Urothelium cell line (cell line): ENCODE measurements at regions not wholly inside any gene's neighbourhood (a gene's known extent, or its start where the extent isn't known, plus 50 kb on each side); places are given as distances from the start of the nearest gene placed in this dataset.
A peak's percentile ranks its signal among the peaks of the same experiment; 100 is the strongest.
"Not testable (repeated sequence)": the region's sequence is repeated elsewhere in the genome, so short reads cannot be mapped to it uniquely, and the experiment has no call there.

Experiments used
- DNase-seq: peaks from one replicate; pipeline ENCODE4 v3.0.0; 2011; ENCODE audit warnings: low spot score, mixed read lengths
- FAIRE-seq: peaks from 2 replicates; lab custom pipeline; 2011; peaks lifted over from hg19 to GRCh38; lab: Jason Lieb, UNC

DNA sequence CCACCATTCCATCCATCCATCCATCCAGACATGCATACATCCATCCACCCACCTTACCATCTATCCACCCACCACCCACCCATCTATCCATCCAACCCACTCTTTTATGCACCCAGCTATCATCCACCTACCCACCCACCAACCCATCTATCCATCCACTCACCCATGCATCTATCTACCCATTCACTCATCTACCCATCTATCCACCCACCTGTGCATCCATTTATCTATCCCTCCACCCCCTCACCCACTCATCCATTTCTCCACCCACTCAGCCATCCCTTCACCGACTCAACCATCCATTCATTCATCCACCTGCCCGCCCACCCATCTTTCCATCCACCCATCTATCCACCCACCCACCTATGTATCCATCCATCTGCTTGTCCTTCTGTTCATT, 186.4 kb upstream of the OSBPL11 start:
- FAIRE-seq, DNase-seq: not testable (repeated sequence)

DNA sequence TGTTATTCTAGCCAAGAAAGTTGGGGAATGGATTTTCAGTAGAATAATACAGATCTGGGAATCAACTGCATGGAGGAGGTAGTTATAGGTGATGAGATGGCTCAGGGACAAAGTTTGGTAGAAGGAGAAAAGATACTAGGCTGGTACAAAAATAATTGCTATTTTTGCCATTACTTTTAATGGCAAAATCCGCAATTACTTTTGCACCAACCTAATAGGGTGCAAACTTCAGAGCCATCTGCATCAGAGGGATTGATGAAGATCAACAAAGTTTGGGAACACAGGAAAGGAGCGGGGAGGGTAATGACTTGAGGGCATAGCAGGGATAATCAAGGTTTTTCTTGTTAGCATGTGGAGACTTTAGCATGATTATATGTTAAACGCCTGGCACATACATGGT, 178.7 kb upstream of the ROPN1B start:
- FAIRE-seq, DNase-seq: not testable (repeated sequence)

DNA sequence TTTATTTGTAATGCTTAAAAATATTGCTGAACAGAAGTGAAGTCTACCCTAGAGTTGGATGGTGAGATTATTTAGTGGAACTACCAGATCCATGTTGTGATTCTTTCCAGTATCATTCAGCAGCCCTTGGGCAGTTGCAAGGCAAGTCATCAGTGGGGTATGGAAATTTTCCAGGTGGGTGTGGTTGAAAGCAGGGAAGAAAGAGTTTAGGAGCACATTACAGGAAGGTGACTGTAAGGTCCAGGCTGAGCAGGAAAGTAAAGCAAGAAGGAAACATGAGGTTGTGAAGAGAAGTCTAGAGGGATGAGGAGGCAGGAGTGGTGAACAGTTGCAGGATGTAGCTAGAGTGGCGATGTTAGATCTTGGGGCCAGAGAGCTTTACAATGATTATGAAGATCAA, 178.0 kb upstream of the ROPN1B start:
- not testable (repeated sequence) for FAIRE-seq

DNA sequence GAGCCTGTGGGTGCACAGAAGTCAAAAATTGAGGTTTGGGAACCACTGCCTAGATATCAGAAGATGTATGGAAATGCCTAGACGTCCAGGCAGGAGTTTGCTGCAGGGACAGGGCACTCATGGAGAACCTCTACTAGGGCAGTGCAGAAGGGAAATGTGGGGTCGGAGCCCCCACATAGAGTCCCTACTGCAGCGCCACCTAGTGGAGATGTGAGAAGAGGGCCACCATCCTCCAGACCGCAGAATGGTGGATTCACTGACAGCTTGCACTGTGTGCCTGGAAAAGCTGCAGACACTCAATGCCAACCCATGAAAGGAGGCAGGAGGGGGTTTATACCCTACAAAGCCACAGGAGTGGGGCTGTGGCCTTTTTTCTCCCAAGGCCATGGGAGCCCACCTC, 159.0 kb upstream of the ROPN1B start:
- not testable (repeated sequence) for FAIRE-seq, DNase-seq

More for the DNA sequence above, 178.0 kb upstream of the ROPN1B start:
- DNase-seq, result not testable (repeated sequence)

DNA sequence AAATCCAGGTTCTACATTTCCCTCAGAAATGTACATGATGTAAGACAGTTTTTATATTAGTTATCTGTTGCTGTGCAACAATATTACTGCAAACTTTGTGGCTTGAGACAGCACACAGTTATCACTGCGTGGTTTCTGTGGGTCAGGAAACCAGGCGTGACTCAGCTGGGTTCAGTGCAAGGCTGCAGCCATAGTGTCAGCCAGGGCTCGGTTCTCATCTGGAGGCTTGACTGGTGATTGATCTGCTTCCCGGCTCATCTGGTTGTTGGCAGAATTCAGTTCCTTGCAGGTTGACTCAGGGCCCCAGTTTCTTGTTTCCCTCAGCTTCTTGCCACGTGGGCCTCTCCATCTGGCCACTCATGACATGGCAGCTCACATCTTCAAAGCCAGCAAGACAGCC, 146.8 kb upstream of the ROPN1B start:
- DNase-seq, FAIRE-seq: not testable (repeated sequence)

DNA sequence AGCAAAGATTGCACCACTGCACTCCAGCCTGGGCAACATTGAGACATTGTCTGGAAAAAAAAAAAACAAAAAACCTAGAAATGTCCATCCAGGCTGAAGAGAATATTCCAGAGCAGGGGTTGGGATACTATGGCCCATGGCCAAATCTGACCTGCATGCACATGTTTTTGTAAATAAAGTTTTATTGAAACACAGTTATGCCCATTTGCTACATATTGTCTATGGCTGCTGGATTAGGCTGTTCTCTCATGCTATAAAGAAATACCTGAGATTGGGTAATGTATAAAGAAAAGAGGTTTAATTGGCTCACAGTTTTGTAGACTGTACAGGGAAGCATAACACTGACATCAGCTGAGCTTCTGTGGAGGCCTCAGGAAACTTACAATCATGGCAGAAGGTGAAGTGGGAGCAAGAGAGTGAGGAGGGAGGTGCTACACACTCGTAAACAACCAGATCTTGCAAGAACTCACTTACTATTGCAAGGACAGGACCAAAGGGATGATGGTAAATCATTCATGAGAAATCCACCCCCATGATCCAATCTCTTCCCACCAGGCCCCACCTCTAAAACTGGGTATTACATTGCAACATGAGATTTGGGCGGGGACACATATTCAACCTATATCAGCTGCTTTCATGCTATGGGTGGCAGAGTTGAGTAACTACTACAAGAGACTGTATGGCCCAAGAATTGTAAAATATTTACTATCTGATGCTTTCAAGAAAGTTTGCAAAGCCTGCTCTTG, 137.8 kb upstream of the ROPN1B start:
- FAIRE-seq, DNase-seq: not testable (repeated sequence)

DNA sequence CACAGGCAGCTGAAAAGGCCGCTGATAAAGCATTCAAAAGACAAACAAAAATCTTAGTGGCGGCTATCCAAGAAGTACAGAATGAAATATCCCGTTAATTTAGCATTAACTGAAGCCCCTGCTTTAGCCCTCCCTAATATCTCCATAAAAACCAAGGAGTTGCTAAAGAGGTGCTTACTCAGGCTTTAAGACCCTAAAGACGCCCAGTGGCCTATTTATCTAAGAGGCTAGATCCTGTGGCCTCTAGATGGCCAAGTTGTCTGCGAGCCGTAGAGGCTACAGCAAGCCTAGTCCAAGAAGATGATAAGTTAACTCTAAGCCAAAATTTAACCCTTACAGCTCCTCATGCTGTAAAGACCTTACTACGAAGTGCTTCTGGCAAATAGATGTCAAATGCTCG, 133.4 kb upstream of the ROPN1B start:
- not testable (repeated sequence) for FAIRE-seq, DNase-seq

DNA sequence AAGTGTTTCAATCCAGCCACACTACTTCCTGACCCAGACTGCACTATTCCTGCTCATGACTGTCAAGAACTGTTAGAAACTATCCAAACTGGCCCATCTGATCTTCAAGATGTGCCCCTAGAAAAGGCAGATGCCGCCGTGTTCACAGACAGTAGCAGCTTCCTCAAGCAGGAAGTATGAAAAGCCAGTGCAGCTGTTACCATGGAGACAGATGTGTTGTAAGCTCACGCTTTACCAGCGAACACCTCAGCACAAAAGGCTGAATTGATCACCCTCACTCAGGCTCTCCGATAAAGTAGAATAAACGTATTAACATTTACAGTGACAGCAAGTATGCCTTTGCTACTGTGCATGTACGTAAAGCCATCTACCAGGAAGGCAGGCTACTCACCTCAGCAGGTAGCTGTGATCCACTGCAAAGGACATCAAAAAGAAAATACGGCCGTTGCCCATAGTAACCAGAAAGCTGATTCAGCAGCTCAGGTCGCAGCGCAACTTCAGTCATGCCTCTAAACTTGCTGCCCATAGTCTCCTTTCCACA, 132.9 kb upstream of the ROPN1B start:
- not testable (repeated sequence) for DNase-seq, FAIRE-seq

DNA sequence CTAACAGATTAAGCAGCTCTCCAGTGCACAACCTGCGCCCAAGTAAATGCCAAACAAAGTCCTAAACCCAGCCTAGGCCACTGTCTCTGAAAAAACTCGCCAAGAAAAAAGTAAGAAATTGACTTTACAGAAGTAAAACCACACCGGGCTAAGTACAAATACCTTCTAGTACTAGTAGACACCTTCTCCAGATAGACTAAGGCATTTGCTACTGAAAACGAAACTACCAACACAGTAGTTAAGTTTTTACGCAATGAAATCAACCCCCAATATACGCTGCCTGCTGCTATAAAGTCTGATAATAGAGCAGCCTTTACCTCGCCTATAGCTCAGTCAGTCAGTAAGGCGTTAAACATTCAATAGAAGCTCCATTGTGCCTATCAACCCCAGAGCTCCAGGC, 132.2 kb upstream of the ROPN1B start:
- FAIRE-seq, DNase-seq: not testable (repeated sequence)

DNA sequence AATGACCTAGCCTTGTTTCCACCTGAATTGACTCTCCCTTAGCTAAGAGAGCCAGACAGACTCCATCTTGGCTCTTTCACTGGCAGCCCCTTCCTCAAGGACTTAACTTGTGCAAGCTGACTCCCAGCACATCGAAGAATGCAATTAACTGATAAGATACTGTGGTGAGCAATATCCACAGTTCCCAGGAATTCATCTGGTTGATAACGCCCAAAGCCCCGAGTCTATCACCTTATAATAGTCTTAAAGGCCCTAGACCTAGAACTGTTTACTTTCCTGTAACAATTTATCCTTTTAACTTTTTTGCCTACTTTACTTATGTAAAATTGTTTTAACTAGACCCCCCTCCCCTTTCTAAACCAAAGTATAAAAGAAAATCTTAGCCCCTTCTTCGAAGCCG, 130.1 kb upstream of the ROPN1B start:
- not testable (repeated sequence) for FAIRE-seq, DNase-seq

DNA sequence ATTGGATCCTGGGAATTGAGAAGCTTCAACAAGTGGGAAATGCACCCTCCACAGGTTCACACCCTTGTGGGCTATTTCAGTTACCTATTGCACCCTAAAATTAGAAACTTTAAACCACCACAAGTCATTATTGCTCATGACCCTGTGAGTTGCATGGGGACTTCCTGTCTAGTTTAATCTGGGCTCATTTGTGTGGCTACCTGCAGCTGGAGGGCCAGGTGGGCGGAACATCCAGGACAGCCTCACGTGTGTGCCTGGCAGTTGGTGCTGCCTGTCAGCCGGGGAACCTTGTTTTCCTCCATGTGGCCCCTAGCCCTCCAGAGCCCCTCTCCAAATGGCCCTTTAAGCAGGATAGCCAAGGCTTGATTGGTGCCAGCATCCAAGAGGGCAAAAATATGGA, 128.5 kb upstream of the ROPN1B start:
- not testable (repeated sequence) for FAIRE-seq, DNase-seq

DNA sequence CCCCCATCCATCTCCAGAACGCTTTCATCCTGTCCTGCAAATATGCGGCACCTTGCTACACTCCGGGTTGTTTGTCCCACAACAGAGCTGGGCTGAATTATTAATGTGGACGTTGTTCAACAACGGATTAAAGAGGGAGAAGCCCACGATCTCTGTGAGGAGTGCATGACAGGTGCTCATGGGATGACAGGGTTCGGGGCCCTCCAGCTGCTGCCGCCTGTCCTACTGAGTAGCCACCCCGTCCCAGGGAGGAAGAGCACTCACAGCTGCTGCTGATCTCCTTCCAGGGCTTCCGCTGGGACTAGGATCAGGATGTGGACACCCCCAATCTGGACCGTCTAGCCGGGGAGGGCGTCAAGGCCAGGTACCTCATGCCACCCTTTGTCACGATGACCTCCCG, 121.0 kb upstream of the ROPN1B start:
- not testable (repeated sequence) for DNase-seq, FAIRE-seq

DNA sequence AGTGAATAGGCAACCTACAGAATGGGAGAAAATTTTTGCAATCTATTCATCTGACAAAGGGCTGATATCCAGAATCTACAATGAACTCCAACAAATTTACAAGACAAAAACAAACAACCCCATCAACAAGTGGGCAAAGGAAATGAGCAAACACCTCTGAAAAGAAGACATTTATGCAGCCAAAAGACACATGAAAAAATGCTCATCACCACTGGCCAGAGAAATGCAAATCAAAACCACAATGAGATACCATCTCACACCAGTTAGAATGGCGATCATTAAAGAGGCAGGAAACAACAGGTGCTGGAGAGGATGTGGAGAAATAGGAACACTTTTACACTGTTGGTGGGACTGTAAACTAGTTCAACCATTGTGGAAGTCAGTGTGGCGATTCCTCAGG, 114.0 kb upstream of the ROPN1B start:
- DNase-seq, FAIRE-seq: not testable (repeated sequence)

DNA sequence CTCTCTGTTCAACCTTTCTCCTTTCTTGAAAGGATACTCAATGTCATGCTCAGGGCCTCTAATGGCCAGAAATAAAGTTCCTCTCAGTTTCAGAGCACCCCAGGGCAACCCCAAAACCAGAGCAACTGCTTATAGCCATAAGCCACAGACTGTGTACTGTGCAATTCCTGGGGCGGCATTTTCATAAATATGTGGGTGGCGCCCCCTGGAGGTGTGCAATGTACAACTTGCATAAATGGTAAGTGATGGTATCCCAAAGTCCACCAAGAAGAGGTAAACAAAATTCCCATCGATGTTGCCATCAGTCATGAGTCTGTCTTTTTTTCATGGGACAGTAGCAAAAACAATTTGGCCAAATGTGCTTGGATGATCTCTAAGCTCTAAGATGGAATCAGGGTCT, 108.4 kb upstream of the ROPN1B start:
- not testable (repeated sequence) for FAIRE-seq

DNA sequence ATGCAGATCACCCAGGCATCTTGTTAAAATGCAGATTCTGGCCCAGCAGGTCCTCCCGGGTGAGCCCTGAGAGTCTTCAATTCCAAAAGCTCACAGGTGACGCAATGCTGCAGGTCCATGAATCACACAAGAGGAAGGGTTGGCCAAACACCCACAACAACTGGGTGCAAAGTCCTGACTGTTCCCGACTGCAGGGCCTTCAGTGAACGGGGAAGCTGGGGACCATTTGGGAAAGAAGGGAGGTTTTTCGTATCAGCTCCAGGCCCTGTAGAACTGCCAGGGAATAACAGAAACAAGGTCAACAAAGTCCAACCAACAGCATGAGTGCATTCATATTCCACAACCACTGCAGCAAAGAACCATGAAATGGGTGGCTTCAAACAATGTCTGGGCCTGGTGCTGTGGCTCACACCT, 106.1 kb upstream of the ROPN1B start:
- not testable (repeated sequence) for DNase-seq, FAIRE-seq

More for the DNA sequence above, 108.4 kb upstream of the ROPN1B start:
- not testable (repeated sequence) for DNase-seq

DNA sequence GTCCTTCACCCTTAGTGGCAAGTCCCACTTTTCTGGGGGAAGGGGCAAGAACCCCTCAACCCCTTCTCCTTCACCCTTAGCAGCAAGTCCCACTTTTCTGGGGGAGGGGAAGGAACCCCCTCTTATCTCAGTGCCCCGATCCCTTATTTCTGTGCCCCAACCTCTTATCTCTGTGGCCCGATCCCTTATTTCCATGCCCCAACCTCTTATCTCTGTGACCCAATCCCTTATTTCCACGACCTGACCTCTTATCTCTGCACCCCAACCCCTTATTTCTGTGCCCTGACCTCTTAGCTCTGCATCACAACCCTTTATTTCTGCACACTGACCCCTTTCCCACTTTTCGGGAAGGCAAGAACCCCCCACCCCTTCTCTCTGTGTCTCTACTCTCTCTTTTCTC, 104.4 kb upstream of the ROPN1B start:
- not testable (repeated sequence) for FAIRE-seq

DNA sequence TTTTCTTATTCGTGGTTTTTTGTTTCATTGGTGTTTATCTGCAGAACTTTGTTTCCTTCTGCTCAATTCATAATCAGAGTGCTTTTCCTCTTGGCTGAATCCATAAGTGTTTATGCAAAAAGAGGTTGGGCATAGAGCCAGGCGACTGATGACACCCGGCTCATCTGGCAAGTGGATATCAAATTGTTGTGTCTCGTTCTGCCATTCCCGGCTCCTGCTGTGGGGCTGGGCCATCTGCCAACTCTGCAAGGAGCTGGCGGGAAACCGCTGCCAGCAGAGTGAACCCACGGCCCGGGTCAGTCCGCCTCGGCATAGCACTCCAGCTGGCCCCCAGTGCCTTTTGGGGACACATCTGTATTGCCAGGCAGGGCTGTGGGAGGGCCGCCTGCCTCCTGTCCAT, 83.0 kb upstream of the ROPN1B start:
- peak; percentile 31 for DNase-seq
- not testable (repeated sequence) for FAIRE-seq

More for the DNA sequence above, 104.4 kb upstream of the ROPN1B start:
- DNase-seq, result not testable (repeated sequence)

DNA sequence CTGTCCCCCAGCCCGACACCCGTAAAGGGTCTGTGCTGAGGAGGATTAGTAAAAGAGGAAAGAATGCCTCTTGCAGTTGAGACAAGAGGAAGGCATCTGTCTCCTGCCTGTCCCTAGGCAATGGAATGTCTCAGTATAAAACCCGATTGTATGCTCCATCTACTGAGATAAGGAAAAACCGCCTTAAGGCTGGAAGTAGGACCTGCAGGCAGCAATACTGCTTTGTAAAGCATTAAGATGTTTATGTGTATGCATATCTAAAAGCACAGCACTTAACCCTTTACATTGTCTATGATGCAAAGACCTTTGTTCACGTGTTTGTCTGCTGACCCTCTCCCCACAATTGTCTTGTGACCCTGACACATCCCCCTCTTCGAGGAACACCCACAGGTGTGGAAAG, 69.8 kb upstream of the ROPN1B start:
- FAIRE-seq, DNase-seq: not testable (repeated sequence)

DNA sequence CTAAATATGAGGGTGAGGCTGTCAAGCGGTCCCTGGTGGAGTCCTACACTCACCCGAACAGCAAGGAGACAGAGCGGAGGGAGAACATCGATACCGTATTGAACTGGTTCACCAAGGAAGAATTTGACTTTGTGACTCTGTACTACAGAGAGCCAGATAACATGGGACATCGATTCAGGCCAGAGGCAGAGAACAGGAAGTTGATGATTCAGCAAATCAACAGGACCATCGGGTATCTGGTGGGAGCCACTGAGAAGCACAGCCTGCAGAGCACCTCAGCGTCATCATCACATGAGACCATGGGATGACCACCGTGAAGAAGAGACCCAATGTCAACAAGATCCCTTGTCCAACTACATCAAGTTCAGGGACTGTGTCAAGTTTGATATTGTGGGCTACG, 67.5 kb upstream of the ROPN1B start:
- not testable (repeated sequence) for FAIRE-seq, DNase-seq

DNA sequence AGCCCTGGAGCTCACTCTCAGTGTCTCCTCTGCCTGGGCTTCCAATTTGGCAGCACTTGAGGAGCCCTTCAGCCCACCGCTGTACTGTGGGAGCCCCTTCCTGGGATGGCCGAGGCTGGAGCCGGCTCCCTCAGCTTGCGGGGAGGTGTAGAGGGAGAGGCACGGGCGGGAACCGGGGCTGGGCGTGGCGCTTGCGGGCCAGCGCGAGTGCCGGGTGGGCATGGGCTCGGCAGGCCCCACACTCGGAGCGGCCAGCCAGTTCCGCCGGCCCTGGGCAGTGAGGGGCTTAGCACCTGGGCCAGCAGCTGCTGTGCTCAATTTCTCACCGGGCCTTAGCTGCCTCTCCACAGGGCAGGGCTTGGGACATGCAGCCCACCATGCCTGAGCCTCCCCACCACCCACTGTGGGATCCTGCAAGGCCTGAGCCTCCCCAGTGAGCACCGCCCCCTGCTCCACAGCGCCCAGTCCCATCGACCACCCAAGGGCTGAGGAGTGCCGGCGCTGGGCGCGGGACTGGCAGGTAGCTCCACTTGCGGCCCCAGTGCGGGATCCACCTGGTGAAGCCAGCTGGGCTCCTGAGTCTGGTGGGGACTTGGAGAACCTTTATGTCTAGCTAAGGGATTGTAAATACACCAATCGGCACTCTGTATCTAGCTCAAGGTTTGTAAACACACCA, 65.1 kb upstream of the ROPN1B start:
- FAIRE-seq, DNase-seq: not testable (repeated sequence)

DNA sequence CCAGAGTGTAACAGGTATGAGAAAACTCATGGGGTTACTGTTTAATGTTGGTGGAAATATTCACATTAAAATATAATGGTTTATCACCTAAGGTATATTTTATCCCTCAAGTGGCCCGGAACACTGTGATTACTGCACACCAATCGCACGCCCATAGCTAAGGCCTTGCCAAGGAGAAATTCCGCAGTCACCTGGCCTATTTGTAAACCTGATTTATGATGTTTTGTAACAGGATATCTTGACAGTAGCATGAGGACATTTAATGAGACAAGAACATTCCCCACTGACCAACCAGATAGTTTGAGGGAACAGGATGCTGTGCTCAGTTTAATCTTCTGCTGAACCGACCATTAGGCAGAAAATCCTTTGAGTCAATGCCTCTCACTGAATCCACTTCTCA, 61.7 kb upstream of the ROPN1B start:
- not testable (repeated sequence) for DNase-seq, FAIRE-seq
